Upper lobe of left lung (tissue), 6 donors: ENCODE measurements at regions not wholly inside any gene's neighbourhood (a gene's known extent, or its start where the extent isn't known, plus 50 kb on each side); places are given as distances from the start of the nearest gene placed in this dataset.

Source experiments
- ATAC-seq, 2 donors: fragments of 200-7000 bp; cut with Tn5 transposase; one replicate each; pipeline ENCODE4 v1.9.1; 2022; ENCODE audit warnings: mild to moderate bottlenecking in 2 of 2, moderate library complexity in 2 of 2; ENCODE audit not compliant: low FRiP score in 2 of 2
- DNase-seq, 2 donors: peaks; one replicate each; pipeline ENCODE4 v3.0.0-alpha.2; 2019 to 2020
- H3K27ac ChIP-seq, 4 donors: fragments of 200-600 bp; sonication (generic); one replicate each; pipeline ENCODE4 v1.5.1; 2016 to 2019
- H3K27me3 ChIP-seq, 4 donors: fragments of 200-600 bp; sonication (generic); one replicate each; pipeline ENCODE4 v1.5.1; 2017 to 2019
- H3K36me3 ChIP-seq, 4 donors: fragments of 200-600 bp; sonication (generic); one replicate each; pipeline ENCODE4 v1.5.1; 2016 to 2019
- H3K4me1 ChIP-seq, 4 donors: fragments of 200-600 bp; sonication (generic); one replicate each; pipeline ENCODE4 v1.5.1; 2018 to 2019
- H3K4me3 ChIP-seq, 4 donors: fragments of 200-600 bp; sonication (generic); one replicate each; pipeline ENCODE4 v1.5.1; 2017 to 2019; ENCODE audit warnings: mild to moderate bottlenecking in 2 of 4, moderate library complexity in 1 of 4
- H3K9me3 ChIP-seq, 4 donors: fragments of 200-600 bp; sonication (generic); one replicate each; pipeline ENCODE4 v1.5.1; 2018 to 2019
- EP300 ChIP-seq, 4 donors: sonication (generic); formaldehyde crosslinking; IDR thresholded peaks; one replicate each; pipeline ENCODE4 v1.5.1; 2017; ENCODE audit warnings: antibody characterized with exemption in 4 of 4, control low read depth in 2 of 4
- POLR2A ChIP-seq, 4 donors: fragments of 450-650 bp; IDR thresholded peaks; one replicate each; pipeline ENCODE4 v1.5.1; 2016 to 2017; ENCODE audit warnings: antibody characterized with exemption in 4 of 4, mild to moderate bottlenecking in 2 of 4
- POLR2AphosphoS5 ChIP-seq, 2 donors: sonication (generic); formaldehyde crosslinking; IDR thresholded peaks; one replicate each; pipeline ENCODE4 v1.5.1; 2017; ENCODE audit warnings: antibody characterized with exemption in 2 of 2
- WGBS, 2 donors: methylation state at CpG; one replicate each; pipeline ENCODE4 v1.1.5; 2017 to 2018; 5-methylcytosine and 5-hydroxymethylcytosine counted together
- TF ChIP-seq, protein P1 (sequence below), 6 experiments: fragments of 450-650 bp in 4 of 6; fragments of 200-600 bp in 2 of 6; sonication (generic) in 2 of 6; IDR thresholded peaks; one replicate each; pipeline ENCODE4 v1.5.1; 2016 to 2019; ENCODE audit warnings: antibody characterized with exemption in 6 of 6
- donor health status: DM: no; HTN: no; CAD: no; lungs with moderate emphysema.
- donor health status: DM: no; HTN: yes; CAD: no; lungs with severe emphysema.

GRCh38 chr12:40469736-40470135, 222.5 kb upstream of the CNTN1 start:
- H3K27me3 ChIP-seq = no peaks in the 10 kb centered on the region
- ATAC-seq = no peak
- no peak for TF ChIP-seq EP300 (IDR thresholded peaks at IDR 0.05)
- no peak for TF ChIP-seq POLR2A (IDR thresholded peaks at IDR 0.05)
- no peak for TF ChIP-seq POLR2AphosphoS5 (IDR thresholded peaks at IDR 0.05)
- TF ChIP-seq, protein P1, sequence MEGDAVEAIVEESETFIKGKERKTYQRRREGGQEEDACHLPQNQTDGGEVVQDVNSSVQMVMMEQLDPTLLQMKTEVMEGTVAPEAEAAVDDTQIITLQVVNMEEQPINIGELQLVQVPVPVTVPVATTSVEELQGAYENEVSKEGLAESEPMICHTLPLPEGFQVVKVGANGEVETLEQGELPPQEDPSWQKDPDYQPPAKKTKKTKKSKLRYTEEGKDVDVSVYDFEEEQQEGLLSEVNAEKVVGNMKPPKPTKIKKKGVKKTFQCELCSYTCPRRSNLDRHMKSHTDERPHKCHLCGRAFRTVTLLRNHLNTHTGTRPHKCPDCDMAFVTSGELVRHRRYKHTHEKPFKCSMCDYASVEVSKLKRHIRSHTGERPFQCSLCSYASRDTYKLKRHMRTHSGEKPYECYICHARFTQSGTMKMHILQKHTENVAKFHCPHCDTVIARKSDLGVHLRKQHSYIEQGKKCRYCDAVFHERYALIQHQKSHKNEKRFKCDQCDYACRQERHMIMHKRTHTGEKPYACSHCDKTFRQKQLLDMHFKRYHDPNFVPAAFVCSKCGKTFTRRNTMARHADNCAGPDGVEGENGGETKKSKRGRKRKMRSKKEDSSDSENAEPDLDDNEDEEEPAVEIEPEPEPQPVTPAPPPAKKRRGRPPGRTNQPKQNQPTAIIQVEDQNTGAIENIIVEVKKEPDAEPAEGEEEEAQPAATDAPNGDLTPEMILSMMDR (IDR thresholded peaks at IDR 0.05) = no peak
- WGBS, 2 donors = 42 to 53% methylated on average over 6 of the region's 6 CpGs
- H3K9me3 ChIP-seq = no peaks in the 10 kb centered on the region
- H3K27ac ChIP-seq = no peak overlapping the region
- H3K36me3 ChIP-seq = no peaks in the 10 kb centered on the region
- no peak overlapping the region for H3K4me3 ChIP-seq
- DNase-seq = no peak
- no peaks in the 10 kb centered on the region for H3K4me1 ChIP-seq

- no peak overlapping the region for H3K4me3 ChIP-seq
- WGBS, 2 donors = 68 to 82% methylated on average over 5 of the region's 5 CpGs
- H3K36me3 ChIP-seq = no peaks in the 10 kb centered on the region
- H3K27ac ChIP-seq = no peak overlapping the region
- ATAC-seq (no peak), DNase-seq (no peak)
- no peaks in the 10 kb centered on the region for H3K9me3 ChIP-seq
- H3K4me1 ChIP-seq = no peaks in the 10 kb centered on the region
- no peaks in the 10 kb centered on the region for H3K27me3 ChIP-seq
- no peak for TF ChIP-seq POLR2AphosphoS5 (IDR thresholded peaks at IDR 0.05)
- TF ChIP-seq POLR2A (IDR thresholded peaks at IDR 0.05) = no peak
Observed at GRCh38 chr12:40473962-40474361, 218.3 kb upstream of the CNTN1 start.

DNA sequence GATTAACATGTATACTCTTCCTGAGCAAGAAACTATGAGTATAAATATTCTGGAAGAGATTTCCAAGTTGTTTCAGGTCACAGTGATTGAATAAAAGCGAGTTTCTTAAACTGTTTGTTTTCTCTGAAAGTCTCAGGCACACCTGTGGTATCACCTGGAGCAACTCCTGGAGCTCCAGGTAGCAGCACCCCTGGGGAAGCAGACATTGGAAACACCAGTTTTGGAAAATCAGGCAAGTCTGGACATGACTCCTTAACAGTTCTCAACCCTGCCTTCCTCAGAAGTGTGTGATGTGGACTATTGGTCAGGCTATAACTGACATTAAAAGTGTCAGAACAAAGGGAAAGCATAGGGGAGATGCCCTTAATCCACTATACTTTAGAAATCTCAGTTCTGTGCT, 217.6 kb upstream of the CNTN1 start:
- TF ChIP-seq, protein P1 (IDR thresholded peaks at IDR 0.05) = no peak
- no peak for TF ChIP-seq EP300 (IDR thresholded peaks at IDR 0.05)
- no peak for TF ChIP-seq POLR2AphosphoS5 (IDR thresholded peaks at IDR 0.05)
- no peak for TF ChIP-seq POLR2A (IDR thresholded peaks at IDR 0.05)
- WGBS, 2 donors = 54 to 69% methylated on average over 1 of the region's 1 CpG
- DNase-seq (no peak), ATAC-seq (no peak)
- Histone ChIP-seq H3K36me3 (no peaks in the 10 kb centered on the region), H3K27me3 (no peaks in the 10 kb centered on the region), H3K4me1 (no peaks in the 10 kb centered on the region), H3K4me3 (no peak overlapping the region), H3K9me3 (no peaks in the 10 kb centered on the region), H3K27ac (no peak overlapping the region)

DNA sequence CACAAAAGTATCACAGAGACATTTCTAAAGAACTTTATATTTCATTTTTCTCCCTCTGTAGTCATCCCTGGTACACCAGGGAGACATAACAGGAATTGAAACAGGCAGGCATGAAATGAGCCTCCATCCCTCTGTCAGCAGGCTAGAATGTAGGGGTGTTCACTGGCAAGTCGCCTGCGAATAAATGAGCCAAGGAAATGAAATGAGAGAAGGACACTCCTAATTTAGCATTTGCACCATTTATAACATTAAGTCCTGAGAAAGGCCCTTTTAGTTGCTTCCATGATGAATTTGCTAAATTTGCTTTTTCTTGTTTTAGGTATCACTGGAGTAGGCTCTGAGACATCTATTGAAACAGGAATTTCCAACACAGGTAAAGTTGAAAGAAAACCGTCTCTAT, 192.4 kb upstream of the CNTN1 start:
- no peak for ATAC-seq
- 90 to 93% methylated on average over 3 of the region's 3 CpGs for WGBS, 2 donors
- no peaks in the 10 kb centered on the region for H3K36me3 ChIP-seq

GRCh38 chr12:40502322-40502721, 189.9 kb upstream of the CNTN1 start:
- Histone ChIP-seq H3K36me3 (no peaks in the 10 kb centered on the region), H3K27ac (no peak overlapping the region), H3K4me3 (no peak overlapping the region), H3K4me1 (no peaks in the 10 kb centered on the region), H3K9me3 (no peaks in the 10 kb centered on the region), H3K27me3 (no peaks in the 10 kb centered on the region)
- ATAC-seq (no peak), DNase-seq (no peak)
- TF ChIP-seq POLR2AphosphoS5 (IDR thresholded peaks at IDR 0.05) (no peak), POLR2A (IDR thresholded peaks at IDR 0.05) (no peak), EP300 (IDR thresholded peaks at IDR 0.05) (no peak)
- TF ChIP-seq, protein P1 (IDR thresholded peaks at IDR 0.05) = no peak
- 65% methylated on average over 3 of the region's 3 CpGs for WGBS, 2 donors

More for the DNA sequence above, 192.4 kb upstream of the CNTN1 start:
- no peak for DNase-seq
- Histone ChIP-seq H3K9me3 (no peaks in the 10 kb centered on the region), H3K27ac (no peak overlapping the region), H3K4me1 (no peaks in the 10 kb centered on the region), H3K27me3 (no peaks in the 10 kb centered on the region), H3K4me3 (no peak overlapping the region)
- TF ChIP-seq POLR2A (IDR thresholded peaks at IDR 0.05) = no peak
- TF ChIP-seq, protein P1 (IDR thresholded peaks at IDR 0.05) = no peak
- no peak for TF ChIP-seq EP300 (IDR thresholded peaks at IDR 0.05)
- no peak for TF ChIP-seq POLR2AphosphoS5 (IDR thresholded peaks at IDR 0.05)
